WTC11 (cell line): ENCODE measurements at regions not wholly inside any gene's neighbourhood (a gene's known extent, or its start where the extent isn't known, plus 50 kb on each side); places are given as distances from the start of the nearest gene placed in this dataset.

Source experiments
- ATAC-seq: fragments of 200-7000 bp; cut with Tn5 transposase; 2 replicates; pipeline ENCODE4 v1.10.0; 2021; ENCODE audit warnings: mild to moderate bottlenecking, moderate library complexity
- CTCF ChIA-PET: fragments of 300-600 bp; sonication (Branson Sonifier 250); formaldehyde crosslinking; loops from one replicate; lab custom pipeline; 2021; ENCODE audit warnings: antibody characterized with exemption; lab: Charles Lee
- POLR2A ChIA-PET: fragments of 350-600 bp; sonication (Branson Sonifier 250); formaldehyde crosslinking; loops from one replicate; lab custom pipeline; 2021; ENCODE audit warnings: antibody characterized with exemption; lab: Charles Lee
- DNase-seq: peaks from one replicate; pipeline ENCODE4 v3.0.0; 2021; ENCODE audit warnings: low spot score
- H3K27ac Mint-ChIP-seq: 2 replicates; pipeline ENCODE4 v1.8.0; 2021; ENCODE audit warnings: mixed read lengths
- H3K27me3 Mint-ChIP-seq: 2 replicates; pipeline ENCODE4 v1.8.0; 2021; ENCODE audit warnings: low read depth, mild to moderate bottlenecking, moderate library complexity, mixed read lengths
- H3K36me3 Mint-ChIP-seq: 2 replicates; pipeline ENCODE4 v1.8.0; 2021; ENCODE audit warnings: mixed read lengths
- H3K4me1 Mint-ChIP-seq: 2 replicates; pipeline ENCODE4 v1.8.0; 2022; ENCODE audit warnings: mixed read lengths
- H3K4me3 Mint-ChIP-seq: 2 replicates; pipeline ENCODE4 v1.8.0; 2021; ENCODE audit warnings: mild to moderate bottlenecking, moderate library complexity, mixed read lengths
- H3K9me3 Mint-ChIP-seq: 2 replicates; pipeline ENCODE4 v1.8.0; 2021; ENCODE audit warnings: mixed read lengths
- CREM ChIP-seq: sonication (generic); formaldehyde crosslinking; IDR thresholded peaks from 2 replicates; pipeline ENCODE4 v1.8.1; 2022; ENCODE audit warnings: mild to moderate bottlenecking, missing genetic modification reagents, moderate library complexity
- ELF4 ChIP-seq: sonication (generic); formaldehyde crosslinking; IDR thresholded peaks from 2 replicates; pipeline ENCODE4 v1.8.1; 2022; ENCODE audit warnings: low read depth, mild to moderate bottlenecking, moderate library complexity, missing genetic modification reagents
- ESRRA ChIP-seq: sonication (generic); formaldehyde crosslinking; IDR thresholded peaks from 2 replicates; pipeline ENCODE4 v1.8.1; 2022; ENCODE audit warnings: mild to moderate bottlenecking, missing genetic modification reagents, borderline replicate concordance
- FOXK1 ChIP-seq: sonication (generic); formaldehyde crosslinking; IDR thresholded peaks from 2 replicates; pipeline ENCODE4 v1.8.0; 2022; ENCODE audit warnings: mild to moderate bottlenecking, moderate library complexity, missing genetic modification reagents
- GABPB1 ChIP-seq: sonication (generic); formaldehyde crosslinking; IDR thresholded peaks from 2 replicates; pipeline ENCODE4 v1.8.1; 2023; ENCODE audit warnings: mild to moderate bottlenecking, missing genetic modification reagents
- IRF2 ChIP-seq: sonication (generic); formaldehyde crosslinking; IDR thresholded peaks from 2 replicates; pipeline ENCODE4 v1.8.0; 2022; ENCODE audit warnings: low read depth, missing genetic modification reagents, borderline replicate concordance
- KAT7 ChIP-seq: sonication (generic); formaldehyde crosslinking; IDR thresholded peaks from 2 replicates; pipeline ENCODE4 v1.8.1; 2023; ENCODE audit warnings: missing genetic modification reagents, mild to moderate bottlenecking, borderline replicate concordance
- MXD4 ChIP-seq: fragments of 250-450 bp; sonication (Bioruptor Pico); IDR thresholded peaks from 2 replicates; pipeline ENCODE4 v1.8.0; 2021; ENCODE audit warnings: mild to moderate bottlenecking, moderate library complexity, borderline replicate concordance
- NFE2L1 ChIP-seq: sonication (generic); formaldehyde crosslinking; IDR thresholded peaks from 2 replicates; pipeline ENCODE4 v1.8.1; 2023; ENCODE audit warnings: missing genetic modification reagents
- NFYB ChIP-seq: sonication (generic); formaldehyde crosslinking; conservative IDR thresholded peaks from 2 replicates; pipeline ENCODE4 v1.8.0; 2022; ENCODE audit warnings: low read depth, missing genetic modification reagents
- OVOL2 ChIP-seq: fragments of 250-450 bp; sonication (Bioruptor Pico); IDR thresholded peaks from 2 replicates; pipeline ENCODE4 v1.9.0; 2021; ENCODE audit warnings: mild to moderate bottlenecking, borderline replicate concordance
- RORB ChIP-seq: fragments of 250-450 bp; sonication (Bioruptor Pico); IDR thresholded peaks from 2 replicates; pipeline ENCODE4 v1.9.0; 2021; ENCODE audit warnings: mild to moderate bottlenecking
- SOX15 ChIP-seq: fragments of 250-450 bp; sonication (Bioruptor Pico); IDR thresholded peaks from 2 replicates; pipeline ENCODE4 v1.9.0; 2021; ENCODE audit warnings: mild to moderate bottlenecking
- TCF7 ChIP-seq: sonication (generic); formaldehyde crosslinking; IDR thresholded peaks from 2 replicates; pipeline ENCODE4 v1.8.0; 2022; ENCODE audit warnings: mild to moderate bottlenecking, low read depth, missing genetic modification reagents, moderate library complexity
- TEAD1 ChIP-seq: sonication (generic); formaldehyde crosslinking; IDR thresholded peaks from 2 replicates; pipeline ENCODE4 v1.8.0; 2022; ENCODE audit warnings: mild to moderate bottlenecking, missing genetic modification reagents
- TP53 ChIP-seq: sonication (generic); formaldehyde crosslinking; IDR thresholded peaks from 2 replicates; pipeline ENCODE4 v1.8.1; 2023; ENCODE audit warnings: mild to moderate bottlenecking, missing genetic modification reagents
- ZBTB21 ChIP-seq: sonication (generic); formaldehyde crosslinking; IDR thresholded peaks from 2 replicates; pipeline ENCODE4 v1.8.1; 2023; ENCODE audit warnings: mild to moderate bottlenecking, missing genetic modification reagents, borderline replicate concordance
- ZNF121 ChIP-seq: sonication (generic); formaldehyde crosslinking; IDR thresholded peaks from 2 replicates; pipeline ENCODE4 v1.8.0; 2023; ENCODE audit warnings: missing genetic modification reagents
- ZNF138 ChIP-seq: sonication (generic); formaldehyde crosslinking; conservative IDR thresholded peaks from 2 replicates; pipeline ENCODE4 v1.8.1; 2022; ENCODE audit warnings: mild to moderate bottlenecking, moderate library complexity, missing genetic modification reagents
- ZNF232 ChIP-seq: sonication (generic); formaldehyde crosslinking; IDR thresholded peaks from 2 replicates; pipeline ENCODE4 v1.8.0; 2022; ENCODE audit warnings: mild to moderate bottlenecking, missing genetic modification reagents
- ZNF263 ChIP-seq: sonication (generic); formaldehyde crosslinking; IDR thresholded peaks from 2 replicates; pipeline ENCODE4 v1.8.1; 2022; ENCODE audit warnings: low read depth, mild to moderate bottlenecking, moderate library complexity, missing genetic modification reagents
- ZNF281 ChIP-seq: sonication (generic); formaldehyde crosslinking; IDR thresholded peaks from 2 replicates; pipeline ENCODE4 v1.8.0; 2023; ENCODE audit warnings: mild to moderate bottlenecking, missing genetic modification reagents
- ZNF317 ChIP-seq: sonication (generic); formaldehyde crosslinking; IDR thresholded peaks from 2 replicates; pipeline ENCODE4 v1.8.1; 2023; ENCODE audit warnings: low read depth, mild to moderate bottlenecking, moderate library complexity, missing genetic modification reagents, borderline replicate concordance
- ZNF423 ChIP-seq: fragments of 250-450 bp; sonication (Bioruptor Pico); IDR thresholded peaks from 2 replicates; pipeline ENCODE4 v2.1.2; 2022; ENCODE audit warnings: mild to moderate bottlenecking, moderate library complexity
- TF ChIP-seq, protein P1 (sequence below): fragments of 250-450 bp; sonication (Bioruptor Pico); IDR thresholded peaks from 2 replicates; pipeline ENCODE4 v1.9.0; 2021; ENCODE audit warnings: moderate library complexity, mild to moderate bottlenecking, inconsistent platforms, borderline replicate concordance
- TF ChIP-seq, protein P2 (sequence below): sonication (generic); formaldehyde crosslinking; IDR thresholded peaks from 2 replicates; pipeline ENCODE4 v1.8.0; 2023; ENCODE audit warnings: missing genetic modification reagents
- TF ChIP-seq, protein P3 (sequence below): fragments of 200-600 bp; IDR thresholded peaks from 2 replicates; pipeline ENCODE4 v1.8.0; 2022; ENCODE audit warnings: antibody characterized with exemption
- TF ChIP-seq, protein P4 (sequence below): sonication (generic); formaldehyde crosslinking; IDR thresholded peaks from 2 replicates; pipeline ENCODE4 v1.8.1; 2022; ENCODE audit warnings: mild to moderate bottlenecking, moderate library complexity, missing genetic modification reagents

DNA sequence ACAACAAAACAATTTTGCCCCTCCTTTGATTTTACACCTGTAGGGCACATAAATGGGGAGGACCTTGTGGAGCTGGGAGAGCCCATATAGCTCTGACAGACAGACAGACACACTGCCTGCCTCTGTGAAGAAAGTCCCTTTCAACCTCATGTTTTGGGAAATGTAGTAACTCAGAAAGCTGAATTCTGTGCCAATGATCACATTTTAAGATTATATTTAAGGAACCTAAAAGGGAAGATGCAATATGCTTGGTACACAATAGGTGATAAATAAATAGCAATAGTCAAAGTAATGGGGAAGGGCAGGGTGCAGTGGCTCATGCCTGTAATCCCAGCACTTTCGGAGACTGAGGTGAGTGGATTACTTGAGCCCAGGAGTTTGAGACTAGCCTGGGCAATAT lies 446.4 kb upstream of the ID2 start (continued):
- TF ChIP-seq ZNF263 (CRISPR knock-in tag): no peak
- TF ChIP-seq IRF2 (CRISPR knock-in tag): no peak
- TF ChIP-seq TCF7 (CRISPR knock-in tag): no peak
- no peak for TF ChIP-seq ZNF281 (CRISPR knock-in tag)
- TF ChIP-seq KAT7 (CRISPR knock-in tag): no peak
- TF ChIP-seq FOXK1 (CRISPR knock-in tag): no peak
- no peak for TF ChIP-seq ZNF138 (CRISPR knock-in tag)
- TF ChIP-seq SOX15: no peak
- TF ChIP-seq CREM: no peak

DNA sequence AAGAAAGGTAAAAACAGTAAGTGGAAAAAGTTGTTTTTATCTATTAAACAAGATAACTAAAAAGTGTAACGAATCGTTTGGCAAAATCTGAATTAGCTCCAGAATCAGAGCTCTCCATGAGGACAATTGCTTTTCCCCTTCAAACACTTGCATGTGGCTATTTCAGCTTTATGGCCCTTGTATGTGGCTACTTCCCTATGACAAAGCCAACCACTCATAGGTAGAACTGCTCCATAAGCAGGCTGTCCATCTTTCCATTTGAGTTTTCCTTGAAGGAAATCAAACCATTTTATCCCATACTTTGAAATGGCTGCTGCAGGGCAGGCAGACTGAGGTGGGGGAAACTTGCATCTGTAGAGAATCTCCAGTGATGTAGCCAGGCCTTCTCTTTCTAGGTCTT lies 445.5 kb upstream of the ID2 start:
- ChIA-PET POLR2A (no interaction called here), CTCF (no interaction called here)
- TF ChIP-seq ZNF121 (CRISPR knock-in tag) (no peak), TP53 (no peak), NFYB (CRISPR knock-in tag) (no peak), NFE2L1 (CRISPR knock-in tag) (no peak), MXD4 (CRISPR knock-in tag) (no peak), ZNF232 (CRISPR knock-in tag) (no peak), ZNF317 (CRISPR knock-in tag) (no peak), TEAD1 (CRISPR knock-in tag) (no peak), TCF7 (CRISPR knock-in tag) (no peak), RORB (CRISPR knock-in tag) (no peak), ELF4 (CRISPR knock-in tag) (no peak), GABPB1 (no peak), OVOL2 (CRISPR knock-in tag) (no peak), ZNF423 (CRISPR knock-in tag) (no peak), ZBTB21 (CRISPR knock-in tag) (no peak), ESRRA (no peak)
- TF ChIP-seq, protein P1, sequence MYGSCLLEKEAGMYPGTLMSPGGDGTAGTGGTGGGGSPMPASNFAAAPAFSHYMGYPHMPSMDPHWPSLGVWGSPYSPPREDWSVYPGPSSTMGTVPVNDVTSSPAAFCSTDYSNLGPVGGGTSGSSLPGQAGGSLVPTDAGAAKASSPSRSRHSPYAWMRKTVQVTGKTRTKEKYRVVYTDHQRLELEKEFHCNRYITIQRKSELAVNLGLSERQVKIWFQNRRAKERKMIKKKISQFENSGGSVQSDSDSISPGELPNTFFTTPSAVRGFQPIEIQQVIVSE (CRISPR knock-in tag): no peak
- TF ChIP-seq, protein P2, sequence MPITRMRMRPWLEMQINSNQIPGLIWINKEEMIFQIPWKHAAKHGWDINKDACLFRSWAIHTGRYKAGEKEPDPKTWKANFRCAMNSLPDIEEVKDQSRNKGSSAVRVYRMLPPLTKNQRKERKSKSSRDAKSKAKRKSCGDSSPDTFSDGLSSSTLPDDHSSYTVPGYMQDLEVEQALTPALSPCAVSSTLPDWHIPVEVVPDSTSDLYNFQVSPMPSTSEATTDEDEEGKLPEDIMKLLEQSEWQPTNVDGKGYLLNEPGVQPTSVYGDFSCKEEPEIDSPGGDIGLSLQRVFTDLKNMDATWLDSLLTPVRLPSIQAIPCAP (CRISPR knock-in tag): no peak
- TF ChIP-seq, protein P3, sequence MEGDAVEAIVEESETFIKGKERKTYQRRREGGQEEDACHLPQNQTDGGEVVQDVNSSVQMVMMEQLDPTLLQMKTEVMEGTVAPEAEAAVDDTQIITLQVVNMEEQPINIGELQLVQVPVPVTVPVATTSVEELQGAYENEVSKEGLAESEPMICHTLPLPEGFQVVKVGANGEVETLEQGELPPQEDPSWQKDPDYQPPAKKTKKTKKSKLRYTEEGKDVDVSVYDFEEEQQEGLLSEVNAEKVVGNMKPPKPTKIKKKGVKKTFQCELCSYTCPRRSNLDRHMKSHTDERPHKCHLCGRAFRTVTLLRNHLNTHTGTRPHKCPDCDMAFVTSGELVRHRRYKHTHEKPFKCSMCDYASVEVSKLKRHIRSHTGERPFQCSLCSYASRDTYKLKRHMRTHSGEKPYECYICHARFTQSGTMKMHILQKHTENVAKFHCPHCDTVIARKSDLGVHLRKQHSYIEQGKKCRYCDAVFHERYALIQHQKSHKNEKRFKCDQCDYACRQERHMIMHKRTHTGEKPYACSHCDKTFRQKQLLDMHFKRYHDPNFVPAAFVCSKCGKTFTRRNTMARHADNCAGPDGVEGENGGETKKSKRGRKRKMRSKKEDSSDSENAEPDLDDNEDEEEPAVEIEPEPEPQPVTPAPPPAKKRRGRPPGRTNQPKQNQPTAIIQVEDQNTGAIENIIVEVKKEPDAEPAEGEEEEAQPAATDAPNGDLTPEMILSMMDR: no peak
- TF ChIP-seq, protein P4, sequence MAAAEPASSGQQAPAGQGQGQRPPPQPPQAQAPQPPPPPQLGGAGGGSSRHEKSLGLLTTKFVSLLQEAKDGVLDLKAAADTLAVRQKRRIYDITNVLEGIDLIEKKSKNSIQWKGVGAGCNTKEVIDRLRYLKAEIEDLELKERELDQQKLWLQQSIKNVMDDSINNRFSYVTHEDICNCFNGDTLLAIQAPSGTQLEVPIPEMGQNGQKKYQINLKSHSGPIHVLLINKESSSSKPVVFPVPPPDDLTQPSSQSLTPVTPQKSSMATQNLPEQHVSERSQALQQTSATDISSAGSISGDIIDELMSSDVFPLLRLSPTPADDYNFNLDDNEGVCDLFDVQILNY (CRISPR knock-in tag): no peak
- no peak overlapping the region for H3K4me3 Mint-ChIP-seq
- H3K36me3 Mint-ChIP-seq: no peaks in the 10 kb centered on the region
- no peaks in the 10 kb centered on the region for H3K9me3 Mint-ChIP-seq
- H3K27ac Mint-ChIP-seq: no peak overlapping the region
- peaks cover 5% of the 10 kb centered on the region for H3K27me3 Mint-ChIP-seq
- DNase-seq (no peak), ATAC-seq (no peak)
- H3K4me1 Mint-ChIP-seq: peaks cover 55% of the 10 kb centered on the region
